ENCODE measurements at regions not wholly inside any gene's neighbourhood (a gene's known extent, or its start where the extent isn't known, plus 50 kb on each side); places are given as distances from the start of the nearest gene placed in this dataset.
"Not testable (repeated sequence)": the region's sequence is repeated elsewhere in the genome, so short reads cannot be mapped to it uniquely, and the experiment has no call there.

DNA sequence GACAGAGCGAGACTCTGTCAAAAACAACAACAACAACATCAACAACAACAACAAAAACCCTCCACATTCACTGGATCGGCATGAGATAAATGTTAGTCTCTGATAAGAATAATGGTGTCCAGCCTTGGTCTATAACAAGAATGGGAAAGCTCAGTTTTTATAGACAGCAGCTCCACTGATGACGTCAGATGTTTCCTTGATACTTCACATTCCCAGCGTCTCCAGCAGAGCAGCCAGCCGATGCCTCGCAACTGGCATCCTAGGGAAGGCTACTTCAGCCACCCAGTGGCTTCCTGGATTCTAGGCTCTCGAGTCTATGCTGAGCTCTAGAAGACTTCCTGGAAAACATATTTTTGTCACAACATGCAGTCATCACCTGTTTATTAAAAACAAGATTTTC lies 271.4 kb upstream of the SMIM21 start:
- Histone ChIP-seq H3K36me3 (no peaks in the 10 kb centered on the region), H3K27me3 (no peaks in the 10 kb centered on the region), H3K9me3 (no peaks in the 10 kb centered on the region), H3K27ac (no peak overlapping the region), H3K4me3 (no peak overlapping the region), H3K4me1 (no peaks in the 10 kb centered on the region)
- intact Hi-C loops (cut with DNase I) = no loop called here
- no peak for DNase-seq (ENCODE audit: extremely low spot score in 2 of 2)
- TF ChIP-seq POLR2A (IDR thresholded peaks at IDR 0.05) = no peak
- no peak for TF ChIP-seq POLR2AphosphoS5 (IDR thresholded peaks at IDR 0.05; ENCODE audit: insufficient read depth in 1 of 2, low read depth in 1 of 2)
- TF ChIP-seq, protein P1, sequence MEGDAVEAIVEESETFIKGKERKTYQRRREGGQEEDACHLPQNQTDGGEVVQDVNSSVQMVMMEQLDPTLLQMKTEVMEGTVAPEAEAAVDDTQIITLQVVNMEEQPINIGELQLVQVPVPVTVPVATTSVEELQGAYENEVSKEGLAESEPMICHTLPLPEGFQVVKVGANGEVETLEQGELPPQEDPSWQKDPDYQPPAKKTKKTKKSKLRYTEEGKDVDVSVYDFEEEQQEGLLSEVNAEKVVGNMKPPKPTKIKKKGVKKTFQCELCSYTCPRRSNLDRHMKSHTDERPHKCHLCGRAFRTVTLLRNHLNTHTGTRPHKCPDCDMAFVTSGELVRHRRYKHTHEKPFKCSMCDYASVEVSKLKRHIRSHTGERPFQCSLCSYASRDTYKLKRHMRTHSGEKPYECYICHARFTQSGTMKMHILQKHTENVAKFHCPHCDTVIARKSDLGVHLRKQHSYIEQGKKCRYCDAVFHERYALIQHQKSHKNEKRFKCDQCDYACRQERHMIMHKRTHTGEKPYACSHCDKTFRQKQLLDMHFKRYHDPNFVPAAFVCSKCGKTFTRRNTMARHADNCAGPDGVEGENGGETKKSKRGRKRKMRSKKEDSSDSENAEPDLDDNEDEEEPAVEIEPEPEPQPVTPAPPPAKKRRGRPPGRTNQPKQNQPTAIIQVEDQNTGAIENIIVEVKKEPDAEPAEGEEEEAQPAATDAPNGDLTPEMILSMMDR (IDR thresholded peaks at IDR 0.05) = no peak

DNA sequence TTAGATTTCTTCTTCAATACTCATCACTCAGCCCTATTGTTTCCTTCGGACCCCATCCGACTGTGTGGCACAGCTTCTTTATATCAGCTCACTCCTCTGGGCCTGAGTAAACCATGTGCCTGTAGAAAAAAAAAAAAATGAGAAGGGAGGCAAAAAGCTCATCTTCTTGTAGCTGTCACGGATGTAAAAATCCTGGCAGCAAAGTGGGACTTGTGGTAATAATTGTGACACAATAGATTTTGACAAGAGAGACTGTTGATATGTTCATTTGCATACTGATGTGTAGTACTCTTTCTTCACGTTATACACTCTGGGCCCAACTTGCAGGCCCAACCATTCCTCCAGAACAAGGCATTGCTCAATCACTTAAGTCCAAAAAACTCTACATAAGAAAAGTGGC lies 270.0 kb upstream of the SMIM21 start:
- H3K27ac ChIP-seq = no peak overlapping the region
- no peaks in the 10 kb centered on the region for H3K27me3 ChIP-seq
- TF ChIP-seq, protein P1 (IDR thresholded peaks at IDR 0.05) = no peak
- TF ChIP-seq POLR2AphosphoS5 (IDR thresholded peaks at IDR 0.05; ENCODE audit: insufficient read depth in 1 of 2, low read depth in 1 of 2) (no peak), POLR2A (IDR thresholded peaks at IDR 0.05) (no peak)
- no peaks in the 10 kb centered on the region for H3K36me3 ChIP-seq
- no peak overlapping the region for H3K4me3 ChIP-seq
- no peaks in the 10 kb centered on the region for H3K4me1 ChIP-seq
- intact Hi-C loops (cut with DNase I) = no loop called here
- no peak for DNase-seq (ENCODE audit: extremely low spot score in 2 of 2)
- H3K9me3 ChIP-seq = no peaks in the 10 kb centered on the region

DNA sequence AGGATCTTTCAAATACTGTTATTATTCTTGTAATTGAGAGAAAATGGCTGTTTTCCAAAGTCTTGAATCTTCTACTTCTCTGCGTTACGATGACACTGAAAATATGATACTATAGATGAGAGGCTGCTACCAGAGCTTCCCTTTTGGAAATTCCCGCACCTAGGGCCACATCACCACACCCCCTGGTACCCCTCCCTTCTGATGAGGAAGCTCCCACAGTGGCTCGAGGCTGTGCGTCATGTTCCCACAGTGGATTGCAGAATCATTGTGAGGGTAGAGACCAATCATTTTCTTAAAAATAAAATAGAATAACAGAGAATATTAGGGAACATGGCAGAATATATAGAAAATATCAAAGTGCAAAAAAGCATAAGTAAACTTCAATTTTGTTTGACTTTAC lies 268.9 kb upstream of the SMIM21 start:
- Histone ChIP-seq H3K27ac (no peak overlapping the region), H3K4me3 (no peak overlapping the region), H3K4me1 (no peaks in the 10 kb centered on the region), H3K36me3 (no peaks in the 10 kb centered on the region), H3K9me3 (no peaks in the 10 kb centered on the region), H3K27me3 (no peaks in the 10 kb centered on the region)
- DNase-seq (ENCODE audit: extremely low spot score in 2 of 2) = no peak
- intact Hi-C loops (cut with DNase I) = no loop called here
- TF ChIP-seq POLR2A (IDR thresholded peaks at IDR 0.05) = no peak
- TF ChIP-seq, protein P1 (IDR thresholded peaks at IDR 0.05) = no peak
- no peak for TF ChIP-seq POLR2AphosphoS5 (IDR thresholded peaks at IDR 0.05; ENCODE audit: insufficient read depth in 1 of 2, low read depth in 1 of 2)

DNA sequence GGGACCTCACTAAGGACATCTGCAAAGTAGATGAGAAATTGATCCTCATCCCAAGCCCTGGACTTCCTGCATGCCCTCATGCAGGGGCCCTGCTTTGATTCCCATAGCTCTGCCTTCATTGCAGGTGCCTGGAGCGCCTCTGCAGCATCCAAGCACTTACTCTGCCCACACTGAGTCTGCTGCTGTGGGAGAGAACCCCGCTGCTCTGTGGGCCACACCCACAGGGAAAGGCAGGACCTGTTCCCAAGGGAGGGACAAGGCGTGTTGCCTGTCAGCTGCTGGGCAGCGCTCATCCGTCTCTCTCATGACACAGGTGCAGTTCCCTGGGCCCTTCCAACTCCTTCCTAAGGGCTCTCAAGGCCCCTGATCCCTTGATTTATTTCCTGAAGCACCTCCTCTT lies 266.8 kb upstream of the SMIM21 start:
- Histone ChIP-seq H3K4me3 (no peak overlapping the region), H3K36me3 (no peaks in the 10 kb centered on the region), H3K27ac (no peak overlapping the region), H3K4me1 (no peaks in the 10 kb centered on the region), H3K27me3 (no peaks in the 10 kb centered on the region), H3K9me3 (no peaks in the 10 kb centered on the region)
- no peak for DNase-seq (ENCODE audit: extremely low spot score in 2 of 2)
- intact Hi-C loops (cut with DNase I) = no loop called here
- TF ChIP-seq POLR2AphosphoS5 (IDR thresholded peaks at IDR 0.05; ENCODE audit: insufficient read depth in 1 of 2, low read depth in 1 of 2) = no peak
- TF ChIP-seq, protein P1 (IDR thresholded peaks at IDR 0.05) = no peak
- no peak for TF ChIP-seq POLR2A (IDR thresholded peaks at IDR 0.05)

DNA sequence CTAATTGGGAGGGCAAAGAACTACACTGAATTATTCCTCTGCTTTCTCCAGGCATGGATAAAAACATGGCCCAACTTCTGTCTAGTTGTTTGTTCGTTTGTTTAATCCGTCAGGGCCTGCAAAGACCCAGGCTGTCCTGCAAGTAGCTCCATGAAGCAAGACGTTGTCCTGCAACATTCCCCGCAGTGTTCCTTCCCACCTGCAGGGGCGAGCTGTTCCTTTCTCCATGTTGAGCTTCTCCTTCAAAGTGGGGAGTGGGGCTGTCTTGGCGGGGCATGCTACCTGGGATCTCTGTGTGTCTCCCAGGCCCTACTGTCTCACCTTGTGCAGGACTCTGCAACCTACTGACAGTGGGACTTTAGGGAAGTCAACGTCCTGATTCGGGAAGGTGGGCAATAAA lies 264.0 kb upstream of the SMIM21 start:
- Histone ChIP-seq H3K4me1 (no peaks in the 10 kb centered on the region), H3K4me3 (no peak overlapping the region), H3K36me3 (no peaks in the 10 kb centered on the region), H3K9me3 (no peaks in the 10 kb centered on the region), H3K27me3 (no peaks in the 10 kb centered on the region), H3K27ac (no peak overlapping the region)
- intact Hi-C loops (cut with DNase I) = no loop called here
- TF ChIP-seq POLR2A (IDR thresholded peaks at IDR 0.05) (no peak), POLR2AphosphoS5 (IDR thresholded peaks at IDR 0.05; ENCODE audit: insufficient read depth in 1 of 2, low read depth in 1 of 2) (no peak)
- TF ChIP-seq, protein P1 (IDR thresholded peaks at IDR 0.05) = no peak
- DNase-seq (ENCODE audit: extremely low spot score in 2 of 2) = no peak

DNA sequence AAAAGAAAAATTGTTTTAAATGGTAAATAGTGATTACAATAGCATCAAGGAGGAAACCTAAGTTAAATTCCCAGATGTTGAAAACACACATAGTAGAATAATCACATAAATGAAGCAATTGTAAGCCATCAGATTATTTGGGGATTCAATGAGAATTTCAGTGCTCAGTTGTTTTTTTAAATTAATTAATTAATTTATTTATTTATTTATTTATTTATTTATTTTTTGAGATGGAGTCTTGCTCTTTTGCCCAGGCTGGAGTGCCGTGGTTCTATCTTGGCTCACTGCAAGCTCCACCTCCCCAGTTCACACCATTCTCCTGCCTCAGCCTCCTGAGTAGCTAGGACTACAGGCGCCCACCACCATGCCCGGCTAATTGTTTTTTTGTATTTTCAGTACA lies 262.8 kb upstream of the SMIM21 start:
- H3K36me3 ChIP-seq; H3K27me3 ChIP-seq; DNase-seq (ENCODE audit: extremely low spot score in 2 of 2); H3K27ac ChIP-seq; intact Hi-C loops (cut with DNase I); H3K9me3 ChIP-seq; H3K4me3 ChIP-seq; H3K4me1 ChIP-seq: not testable (repeated sequence)
